ENCODE measurements at regions not wholly inside any gene's neighbourhood (a gene's known extent, or its start where the extent isn't known, plus 50 kb on each side); places are given as distances from the start of the nearest gene placed in this dataset.

GRCh38 chr3:127439621-127440020 lies 150.9 kb downstream of the TPRA1 start:
- TF ChIP-seq CTCF (IDR thresholded peaks at IDR 0.05) = no peak
- TF ChIP-seq POLR2A (IDR thresholded peaks at IDR 0.05) = no peak

Measured in testis (tissue), 2 donors.